Fibroblast of lung (primary cell): ENCODE measurements at regions not wholly inside any gene's neighbourhood (a gene's known extent, or its start where the extent isn't known, plus 50 kb on each side); places are given as distances from the start of the nearest gene placed in this dataset.

Source experiments
- DNase-seq, 2 donors: peaks; one replicate each; pipeline versions ENCODE4 v3.0.0 to v3.0.0-alpha.2; 2010; ENCODE audit warnings: low read depth in 2 of 2
- H2AFZ ChIP-seq: 2 replicates; pipeline ENCODE4 v1.5.1; 2012; ENCODE audit warnings: low read length, control low read depth, inconsistent platforms
- H3K27ac ChIP-seq: 2 replicates; pipeline ENCODE4 v1.5.1; 2011; ENCODE audit warnings: low read length, control low read depth; ENCODE audit not compliant: insufficient read depth
- H3K27me3 ChIP-seq: 2 replicates; pipeline ENCODE4 v1.5.1; 2011; ENCODE audit warnings: mild to moderate bottlenecking, low read length; ENCODE audit not compliant: control insufficient read depth, insufficient read depth
- H3K36me3 ChIP-seq: 2 replicates; pipeline ENCODE4 v1.5.1; 2011; ENCODE audit warnings: low read length; ENCODE audit not compliant: control insufficient read depth, insufficient read depth
- H3K4me1 ChIP-seq: 2 replicates; pipeline ENCODE4 v1.5.1; 2011; ENCODE audit warnings: low read length; ENCODE audit not compliant: control insufficient read depth, insufficient read depth; ENCODE audit errors: extremely low read depth
- H3K4me2 ChIP-seq: 2 replicates; pipeline ENCODE4 v1.5.1; 2011; ENCODE audit warnings: low read length, control low read depth; ENCODE audit not compliant: insufficient read depth; ENCODE audit errors: extremely low read depth
- H3K4me3 ChIP-seq, 4 experiments: fragments of 200-600 bp in 1 of 4; sonication (generic) in 1 of 4; replicated peaks in 1 of 4; 2 replicates each; pipeline ENCODE4 v1.5.1; 2011 to 2016; ENCODE audit warnings: low read length in 4 of 4, low read depth in 3 of 4, mild to moderate bottlenecking in 3 of 4, control low read depth in 2 of 4, inconsistent platforms in 1 of 4, mixed read lengths in 1 of 4; ENCODE audit not compliant: insufficient read depth in 1 of 4; ENCODE audit errors: control extremely low read depth in 1 of 4
- H3K79me2 ChIP-seq: 2 replicates; pipeline ENCODE4 v1.5.1; 2012; ENCODE audit warnings: mild to moderate bottlenecking, low read length, inconsistent platforms; ENCODE audit not compliant: control insufficient read depth, insufficient read depth
- H3K9ac ChIP-seq: 2 replicates; pipeline ENCODE4 v1.5.1; 2011; ENCODE audit warnings: mild to moderate bottlenecking, low read length, control low read depth; ENCODE audit not compliant: insufficient read depth
- H3K9me3 ChIP-seq: 2 replicates; pipeline ENCODE4 v1.5.1; 2012; ENCODE audit warnings: low read depth, low read length; ENCODE audit not compliant: control insufficient read depth, insufficient read depth
- H4K20me1 ChIP-seq: 2 replicates; pipeline ENCODE4 v1.5.1; 2011; ENCODE audit warnings: low read length; ENCODE audit not compliant: control insufficient read depth, insufficient read depth; ENCODE audit errors: extremely low read depth
- EZH2 ChIP-seq: IDR thresholded peaks from 2 replicates; pipeline ENCODE4 v1.5.1; 2012; ENCODE audit warnings: low read length, control low read depth, mild to moderate bottlenecking; ENCODE audit errors: missing control alignments
- TF ChIP-seq, protein P1 (sequence below), 2 donors: IDR thresholded peaks in 1 of 2; conservative IDR thresholded peaks in 1 of 2; 1 replicate in 1 of 2; 2 replicates in 1 of 2; pipeline ENCODE4 v1.5.1; 2011 to 2012; ENCODE audit warnings: low read length in 2 of 2, control low read depth in 1 of 2, inconsistent platforms in 1 of 2, low read depth in 1 of 2, mild to moderate bottlenecking in 1 of 2

- no peak overlapping the region for H3K9ac ChIP-seq
- H2AFZ ChIP-seq = no peak overlapping the region
- H3K79me2 ChIP-seq = no peaks in the 10 kb centered on the region
These were observed 1288.6 kb upstream of the CITED2 start for GRCh38 chr6:140663094-140663493.

GRCh38 chr6:140661691-140662090, 1287.2 kb upstream of the CITED2 start:
- no peak overlapping the region for H3K9ac ChIP-seq
- no peaks in the 10 kb centered on the region for H3K79me2 ChIP-seq
- no peaks in the 10 kb centered on the region for H3K36me3 ChIP-seq
- no peaks in the 10 kb centered on the region for H4K20me1 ChIP-seq
- peak; percentile 8 to 70 for DNase-seq
- no peak overlapping the region for H3K4me2 ChIP-seq
- no peak overlapping the region for H3K27ac ChIP-seq
- H3K9me3 ChIP-seq = no peaks in the 10 kb centered on the region
- H3K4me1 ChIP-seq = no peaks in the 10 kb centered on the region
- no peak for TF ChIP-seq EZH2
- H2AFZ ChIP-seq = no peak overlapping the region
- no peaks in the 10 kb centered on the region for H3K27me3 ChIP-seq
- H3K4me3 ChIP-seq = no peak overlapping the region

More at GRCh38 chr6:140663094-140663493, 1288.6 kb upstream of the CITED2 start:
- no peak for TF ChIP-seq EZH2
- TF ChIP-seq, protein P1, sequence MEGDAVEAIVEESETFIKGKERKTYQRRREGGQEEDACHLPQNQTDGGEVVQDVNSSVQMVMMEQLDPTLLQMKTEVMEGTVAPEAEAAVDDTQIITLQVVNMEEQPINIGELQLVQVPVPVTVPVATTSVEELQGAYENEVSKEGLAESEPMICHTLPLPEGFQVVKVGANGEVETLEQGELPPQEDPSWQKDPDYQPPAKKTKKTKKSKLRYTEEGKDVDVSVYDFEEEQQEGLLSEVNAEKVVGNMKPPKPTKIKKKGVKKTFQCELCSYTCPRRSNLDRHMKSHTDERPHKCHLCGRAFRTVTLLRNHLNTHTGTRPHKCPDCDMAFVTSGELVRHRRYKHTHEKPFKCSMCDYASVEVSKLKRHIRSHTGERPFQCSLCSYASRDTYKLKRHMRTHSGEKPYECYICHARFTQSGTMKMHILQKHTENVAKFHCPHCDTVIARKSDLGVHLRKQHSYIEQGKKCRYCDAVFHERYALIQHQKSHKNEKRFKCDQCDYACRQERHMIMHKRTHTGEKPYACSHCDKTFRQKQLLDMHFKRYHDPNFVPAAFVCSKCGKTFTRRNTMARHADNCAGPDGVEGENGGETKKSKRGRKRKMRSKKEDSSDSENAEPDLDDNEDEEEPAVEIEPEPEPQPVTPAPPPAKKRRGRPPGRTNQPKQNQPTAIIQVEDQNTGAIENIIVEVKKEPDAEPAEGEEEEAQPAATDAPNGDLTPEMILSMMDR (conservative IDR thresholded peaks at IDR 0.05 in 1 of 2, IDR thresholded peaks at IDR 0.05 in 1 of 2; ENCODE audit: low read depth in 1 of 2, low read length in 2 of 2) = no peak
- DNase-seq = no peak
- Histone ChIP-seq H3K9me3 (no peaks in the 10 kb centered on the region), H3K27me3 (no peaks in the 10 kb centered on the region), H3K4me3 (no peak overlapping the region), H3K36me3 (no peaks in the 10 kb centered on the region), H4K20me1 (no peaks in the 10 kb centered on the region), H3K27ac (no peak overlapping the region), H3K4me1 (no peaks in the 10 kb centered on the region), H3K4me2 (no peak overlapping the region)

- TF ChIP-seq, protein P1 (conservative IDR thresholded peaks at IDR 0.05 in 1 of 2, IDR thresholded peaks at IDR 0.05 in 1 of 2; ENCODE audit: low read depth in 1 of 2, low read length in 2 of 2) = no peak
- no peak for TF ChIP-seq EZH2
- Histone ChIP-seq H2AFZ (no peak overlapping the region), H3K27ac (no peak overlapping the region), H3K4me2 (no peak overlapping the region), H3K4me3 (no peak overlapping the region), H3K4me1 (no peaks in the 10 kb centered on the region), H3K27me3 (no peaks in the 10 kb centered on the region), H3K9ac (no peak overlapping the region), H3K9me3 (no peaks in the 10 kb centered on the region), H4K20me1 (no peaks in the 10 kb centered on the region), H3K36me3 (no peaks in the 10 kb centered on the region), H3K79me2 (no peaks in the 10 kb centered on the region)
- DNase-seq = peak; percentile 33 to 52
These were observed 1285.8 kb upstream of the CITED2 start for GRCh38 chr6:140660295-140660694.
